HG02938 (cell line): ENCODE measurements at regions not wholly inside any gene's neighbourhood (a gene's known extent, or its start where the extent isn't known, plus 50 kb on each side); places are given as distances from the start of the nearest gene placed in this dataset.

Source experiments
- ATAC-seq: cut with Tn5 transposase; IDR thresholded peaks from one replicate; pipeline ENCODE4 v1.9.1; 2021; ENCODE audit warnings: mild to moderate bottlenecking, moderate library complexity; ENCODE audit not compliant: unreplicated experiment

DNA sequence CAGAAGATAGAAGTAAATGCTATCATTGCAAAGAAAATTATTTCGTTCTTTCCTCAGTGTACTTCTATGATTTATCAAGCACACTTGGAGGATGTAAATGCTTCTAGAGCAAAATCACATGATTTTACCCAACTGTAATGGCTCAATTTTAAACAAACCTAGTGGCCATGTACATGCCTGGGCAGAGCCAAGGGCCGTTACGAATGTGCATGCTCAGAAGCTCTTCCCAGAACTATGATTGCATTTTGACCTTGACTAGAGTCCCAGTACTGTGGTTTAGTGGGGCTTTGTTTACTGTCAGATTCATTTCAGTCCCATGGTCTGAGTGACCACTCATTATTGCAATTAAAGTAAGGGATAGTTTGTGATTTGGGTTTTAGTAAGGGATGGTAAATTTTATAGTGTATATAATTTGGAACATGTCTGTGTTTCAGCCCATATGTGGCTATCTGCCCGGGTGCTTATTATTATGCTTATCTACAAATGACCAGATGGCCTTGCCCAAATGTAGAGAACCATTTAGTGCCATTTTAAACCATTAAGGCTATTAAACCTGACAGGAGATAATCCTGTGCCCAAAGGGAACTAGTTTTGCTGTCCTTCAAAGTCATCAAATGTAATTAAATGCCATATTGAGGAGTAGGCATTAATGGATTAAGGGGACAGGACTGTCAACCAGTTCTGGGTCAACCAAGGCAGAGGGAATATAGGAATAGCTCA lies 239.1 kb downstream of the ICOS start:
- no peak for ATAC-seq

GRCh38 chr2:204176306-204176705 lies 239.7 kb downstream of the ICOS start:
- ATAC-seq, result no peak

DNA sequence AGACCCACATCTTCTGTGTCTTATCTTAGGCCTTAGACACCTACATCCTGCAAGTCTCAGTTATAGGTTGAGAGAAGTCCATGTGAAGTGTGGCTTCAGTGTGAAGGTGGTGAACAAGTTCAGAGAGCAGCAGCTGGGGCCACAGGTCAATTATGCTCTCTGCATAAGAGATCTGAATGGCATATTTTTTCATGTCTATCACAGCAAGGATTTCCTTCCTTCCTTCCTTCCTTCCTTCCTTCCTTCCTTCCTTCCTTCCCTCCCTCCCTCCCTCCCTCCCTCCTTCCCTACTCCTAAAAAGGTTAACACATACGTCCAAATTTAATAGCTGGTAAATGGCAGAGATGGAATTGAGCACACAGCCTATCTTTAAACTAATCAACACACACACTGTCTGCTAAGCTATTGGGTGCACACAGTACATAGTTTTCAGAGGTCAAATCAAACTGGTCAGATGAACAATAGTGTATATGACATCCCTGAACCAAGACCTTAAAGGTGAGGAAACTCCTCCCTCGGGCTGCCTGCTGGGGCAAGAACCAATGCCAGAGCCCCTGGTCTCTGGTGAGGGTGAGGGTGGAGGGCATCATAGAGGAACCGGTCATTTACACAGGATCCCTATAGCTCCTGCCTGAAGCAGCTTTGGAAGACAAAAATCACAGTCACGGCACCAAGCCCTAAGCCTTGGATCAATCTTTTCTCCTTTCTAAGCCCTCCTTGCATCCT lies 240.9 kb downstream of the ICOS start:
- no peak for ATAC-seq

DNA sequence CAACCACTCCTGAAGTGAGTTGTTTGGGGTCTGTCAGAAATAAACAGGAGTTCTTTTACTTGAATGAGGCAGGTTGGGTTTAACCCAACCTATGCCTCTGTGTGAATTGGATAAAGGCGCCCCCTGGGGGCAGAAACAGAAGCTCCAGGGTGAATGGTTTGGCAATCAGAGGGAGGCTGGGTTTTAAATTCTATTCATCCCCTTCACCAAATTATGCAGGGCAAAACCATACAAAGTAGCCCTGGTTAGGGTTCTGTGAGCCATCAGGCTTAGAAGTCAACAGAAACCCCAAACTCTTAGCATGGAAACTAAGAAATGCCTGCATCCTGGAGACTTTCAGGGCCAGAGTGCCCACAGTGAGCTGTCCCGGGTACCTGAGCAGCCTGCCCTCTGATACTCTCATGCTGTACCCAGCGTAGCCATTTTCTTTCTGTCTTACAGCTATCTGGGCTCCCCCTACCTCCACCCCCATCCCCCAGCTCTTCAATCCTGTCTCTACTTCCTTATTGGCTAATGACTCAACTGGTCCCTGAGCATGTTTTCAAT lies 241.5 kb downstream of the ICOS start:
- ATAC-seq, result no peak

GRCh38 chr2:204180649-204181048 lies 244.1 kb downstream of the ICOS start:
- ATAC-seq, result no peak

- no peak for ATAC-seq
These were observed 247.0 kb downstream of the ICOS start for GRCh38 chr2:204183608-204184007.

DNA sequence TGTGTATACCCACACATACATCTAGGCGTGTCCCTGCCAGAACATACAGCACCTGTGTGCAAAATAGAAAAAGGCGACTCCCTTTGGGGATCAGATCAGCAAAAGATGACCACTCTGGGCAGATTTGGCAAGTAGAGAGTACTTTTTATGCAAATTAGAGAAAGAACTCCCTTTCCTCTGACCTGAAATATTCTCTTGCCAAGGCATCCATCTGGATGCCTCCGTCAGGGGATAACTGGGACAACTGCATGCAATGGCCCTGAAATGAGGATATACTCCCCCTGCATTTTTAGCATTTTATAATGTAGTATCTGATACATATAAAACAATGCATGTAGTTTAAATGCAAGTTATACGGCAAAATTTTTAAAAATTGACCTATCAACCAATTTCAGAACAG lies 247.7 kb downstream of the ICOS start:
- ATAC-seq, result no peak

GRCh38 chr2:204187229-204188083 lies 250.9 kb downstream of the ICOS start:
- peak; percentile 79 for ATAC-seq

DNA sequence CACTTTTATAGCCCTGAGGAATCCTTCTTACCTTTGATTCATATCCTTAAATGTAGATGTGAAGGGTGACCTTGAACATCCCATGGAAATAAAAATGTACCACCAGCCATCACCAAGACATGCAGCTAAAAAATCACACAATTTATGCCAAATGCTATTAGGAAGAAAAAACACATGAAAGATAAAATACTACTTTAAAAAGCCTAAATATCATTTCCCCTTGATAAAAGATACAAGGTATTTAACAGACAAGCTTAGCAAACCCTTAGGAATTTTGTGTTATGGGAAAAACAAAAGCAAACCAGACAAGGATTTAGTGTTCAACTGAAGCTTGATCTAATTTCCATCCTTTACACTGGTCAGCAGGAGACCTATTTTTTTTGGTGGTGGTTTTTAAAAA lies 255.0 kb downstream of the ICOS start:
- no peak for ATAC-seq

DNA sequence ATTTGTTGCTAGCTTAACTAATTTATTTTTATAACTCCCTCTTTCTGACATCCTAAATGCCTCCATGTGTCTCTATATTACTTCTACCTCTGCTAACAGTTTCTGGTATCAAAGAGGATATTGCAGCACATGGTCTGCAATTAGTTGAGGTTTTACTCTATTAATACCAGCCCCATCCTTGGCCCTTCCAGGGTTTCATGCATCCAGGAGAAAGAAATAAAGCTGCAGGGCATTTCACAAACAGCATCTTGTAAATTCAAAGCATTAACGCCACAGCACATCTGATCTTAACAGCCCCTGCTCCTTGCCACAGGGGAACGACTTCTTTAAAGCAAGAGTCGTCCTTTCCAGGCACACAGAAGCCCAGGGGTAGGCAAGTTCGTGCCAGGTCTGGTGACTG lies 258.9 kb downstream of the ICOS start:
- no peak for ATAC-seq

- no peak for ATAC-seq
These were observed 260.9 kb downstream of the ICOS start for GRCh38 chr2:204197336-204198005.

DNA sequence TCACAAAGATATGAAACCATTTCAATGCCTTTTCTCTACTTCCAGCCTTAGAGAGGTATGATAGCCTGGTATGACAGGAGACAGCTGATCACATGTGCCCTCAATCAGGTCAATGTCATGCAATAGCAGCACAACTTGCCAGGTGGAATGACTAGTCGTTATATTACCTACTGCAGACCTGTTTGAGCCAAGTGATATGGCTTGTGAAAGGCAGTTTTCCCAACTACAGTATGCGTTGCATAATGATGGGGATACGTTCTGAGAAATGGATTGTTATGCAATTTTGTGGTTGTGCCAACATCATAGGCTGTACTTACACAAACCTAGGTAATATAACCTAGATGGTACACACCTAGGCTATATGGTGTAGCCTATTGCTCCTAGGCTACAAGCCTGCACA lies 262.8 kb downstream of the ICOS start:
- no peak for ATAC-seq

- no peak for ATAC-seq
These were observed 264.9 kb downstream of the ICOS start for GRCh38 chr2:204201507-204201906.

DNA sequence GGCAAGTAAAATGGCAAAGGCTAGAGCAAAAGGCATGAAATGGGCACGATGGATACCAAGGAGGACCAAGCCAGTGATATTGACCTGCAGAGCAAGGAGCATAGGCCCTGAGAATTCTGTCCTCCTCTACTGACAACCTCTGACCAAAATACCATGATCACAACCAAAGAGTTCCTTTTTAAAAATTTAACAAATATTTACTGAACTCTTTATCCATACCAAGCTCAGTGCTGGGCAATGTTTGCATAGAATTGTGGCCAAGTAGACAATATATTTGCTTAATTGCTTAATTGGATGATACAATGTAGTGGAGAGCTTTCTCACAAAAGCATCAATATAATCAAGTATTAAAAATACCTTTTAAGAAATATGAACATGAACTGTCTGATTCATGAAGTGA lies 265.7 kb downstream of the ICOS start:
- ATAC-seq, result no peak

- no peak for ATAC-seq
These were observed 267.1 kb downstream of the ICOS start for GRCh38 chr2:204203704-204204103.

GRCh38 chr2:204205082-204205481 lies 268.5 kb downstream of the ICOS start:
- no peak for ATAC-seq

- ATAC-seq, result no peak
These were observed 269.0 kb downstream of the ICOS start for GRCh38 chr2:204205538-204205937.

DNA sequence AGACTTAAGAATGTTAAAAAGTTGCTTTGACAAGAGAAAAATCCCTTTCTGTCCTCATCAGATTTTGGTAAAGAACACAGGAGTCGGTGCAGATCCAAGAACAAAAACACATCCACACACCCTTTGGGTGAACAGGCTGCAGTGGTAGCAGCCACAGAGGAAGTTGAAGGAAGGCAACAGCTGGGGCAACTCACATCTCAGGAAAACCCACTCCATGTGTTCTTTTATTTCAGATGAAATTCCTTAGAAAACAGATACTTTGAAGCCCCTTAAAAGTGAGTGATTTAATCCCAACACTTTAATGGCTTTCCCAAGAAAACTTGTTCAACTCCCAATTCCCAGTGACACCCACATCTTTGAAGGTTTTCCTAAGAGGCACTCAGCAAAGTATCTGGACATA lies 271.3 kb downstream of the ICOS start:
- no peak for ATAC-seq

DNA sequence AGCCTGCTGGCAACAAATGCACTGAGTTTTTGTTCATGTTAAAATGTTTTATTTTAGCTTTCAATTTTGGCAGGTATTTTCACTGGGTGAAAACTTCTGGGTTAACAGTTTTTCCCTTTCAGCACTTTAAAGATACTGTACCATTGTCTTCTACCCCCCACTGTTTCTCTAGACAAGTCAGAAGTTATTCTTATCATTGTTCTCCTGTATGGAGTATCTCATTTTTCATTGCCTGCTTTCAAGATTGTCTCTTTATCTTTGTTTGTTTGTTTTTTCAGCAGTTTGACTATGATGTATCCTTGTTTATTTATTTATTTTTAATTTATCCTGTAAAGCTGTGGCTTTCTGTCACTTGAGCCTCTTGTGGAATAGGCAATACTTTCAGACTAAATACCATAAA lies 277.0 kb downstream of the ICOS start:
- no peak for ATAC-seq

DNA sequence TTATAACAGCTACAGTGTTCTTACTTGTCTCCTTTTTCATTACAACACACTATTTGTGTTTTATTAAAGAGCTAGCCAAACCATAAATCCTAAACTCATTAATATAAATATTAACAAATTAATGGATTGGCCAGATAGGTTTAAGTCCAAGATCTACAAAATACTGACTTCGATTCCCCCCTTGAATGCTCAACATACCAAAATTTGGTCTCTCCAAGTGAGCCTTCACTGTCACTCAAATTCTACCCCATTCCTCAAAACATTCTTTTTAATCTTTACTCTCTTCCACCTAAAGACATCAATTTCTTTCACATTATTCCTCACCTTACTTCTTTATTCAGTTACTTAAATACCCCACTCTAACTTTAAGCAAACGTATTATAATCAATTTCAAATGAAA lies 281.5 kb downstream of the ICOS start:
- ATAC-seq, result no peak

DNA sequence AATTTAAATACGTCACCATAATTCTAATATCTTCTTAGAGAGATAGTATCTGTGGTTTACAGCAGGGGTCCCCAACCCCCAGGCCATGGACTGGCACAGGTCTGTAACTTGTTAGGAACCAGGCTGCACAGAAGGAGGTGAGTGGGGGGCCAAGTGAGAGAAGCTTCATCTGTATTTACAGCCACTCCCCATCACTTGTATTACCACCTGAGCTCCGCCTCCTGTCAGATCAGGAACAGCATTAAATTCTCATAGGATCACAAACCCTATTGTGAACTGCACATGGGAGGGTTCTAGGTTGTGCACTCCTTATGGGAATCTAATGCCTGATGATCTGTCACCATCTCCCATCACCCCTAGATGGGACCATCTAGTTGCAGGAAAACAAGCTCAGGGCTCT lies 282.6 kb downstream of the ICOS start:
- no peak for ATAC-seq
